ENCODE measurements at regions not wholly inside any gene's neighbourhood (a gene's known extent, or its start where the extent isn't known, plus 50 kb on each side); places are given as distances from the start of the nearest gene placed in this dataset.

GRCh38 chr13:85728811-85729210, 70.4 kb downstream of the SLITRK6 start:
- TF ChIP-seq, protein P1, sequence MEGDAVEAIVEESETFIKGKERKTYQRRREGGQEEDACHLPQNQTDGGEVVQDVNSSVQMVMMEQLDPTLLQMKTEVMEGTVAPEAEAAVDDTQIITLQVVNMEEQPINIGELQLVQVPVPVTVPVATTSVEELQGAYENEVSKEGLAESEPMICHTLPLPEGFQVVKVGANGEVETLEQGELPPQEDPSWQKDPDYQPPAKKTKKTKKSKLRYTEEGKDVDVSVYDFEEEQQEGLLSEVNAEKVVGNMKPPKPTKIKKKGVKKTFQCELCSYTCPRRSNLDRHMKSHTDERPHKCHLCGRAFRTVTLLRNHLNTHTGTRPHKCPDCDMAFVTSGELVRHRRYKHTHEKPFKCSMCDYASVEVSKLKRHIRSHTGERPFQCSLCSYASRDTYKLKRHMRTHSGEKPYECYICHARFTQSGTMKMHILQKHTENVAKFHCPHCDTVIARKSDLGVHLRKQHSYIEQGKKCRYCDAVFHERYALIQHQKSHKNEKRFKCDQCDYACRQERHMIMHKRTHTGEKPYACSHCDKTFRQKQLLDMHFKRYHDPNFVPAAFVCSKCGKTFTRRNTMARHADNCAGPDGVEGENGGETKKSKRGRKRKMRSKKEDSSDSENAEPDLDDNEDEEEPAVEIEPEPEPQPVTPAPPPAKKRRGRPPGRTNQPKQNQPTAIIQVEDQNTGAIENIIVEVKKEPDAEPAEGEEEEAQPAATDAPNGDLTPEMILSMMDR (IDR thresholded peaks at IDR 0.05) = no peak
- TF ChIP-seq POLR2A (IDR thresholded peaks at IDR 0.05) = no peak
- H3K36me3 ChIP-seq = no peaks in the 10 kb centered on the region
- DNase-seq = no peak
- H3K4me1 ChIP-seq = no peaks in the 10 kb centered on the region
- intact Hi-C loops (cut with DNase I) = no loop called here
- H3K4me3 ChIP-seq = no peak overlapping the region
- no peaks in the 10 kb centered on the region for H3K27me3 ChIP-seq
- no peak overlapping the region for H3K27ac ChIP-seq
- H3K9me3 ChIP-seq = peaks cover 0 to 3% (median 0%) of the 10 kb centered on the region in 3 donors

- no peak for TF ChIP-seq POLR2A (IDR thresholded peaks at IDR 0.05)
- TF ChIP-seq, protein P1 (IDR thresholded peaks at IDR 0.05) = no peak
- Histone ChIP-seq H3K27ac (no peak overlapping the region), H3K27me3 (no peaks in the 10 kb centered on the region), H3K4me3 (no peak overlapping the region), H3K36me3 (no peaks in the 10 kb centered on the region), H3K9me3 (peaks cover 0 to 3% (median 0%) of the 10 kb centered on the region in 3 donors), H3K4me1 (no peaks in the 10 kb centered on the region)
- intact Hi-C loops (cut with DNase I) = no loop called here
- 83 to 88% methylated on average over 2 of the region's 2 CpGs for WGBS, 2 donors
- DNase-seq = no peak
Measured at GRCh38 chr13:85725433-85725832, 73.8 kb downstream of the SLITRK6 start.

- Histone ChIP-seq H3K9me3 (peaks cover 0 to 3% (median 0%) of the 10 kb centered on the region in 3 donors), H3K27ac (no peak overlapping the region), H3K4me1 (no peaks in the 10 kb centered on the region), H3K4me3 (no peak overlapping the region), H3K27me3 (no peaks in the 10 kb centered on the region), H3K36me3 (no peaks in the 10 kb centered on the region)
- 64 to 74% methylated on average over 9 to 10 of the region's 12 CpGs for WGBS, 2 donors
- intact Hi-C loops (cut with DNase I) = no loop called here
- TF ChIP-seq, protein P1 (IDR thresholded peaks at IDR 0.05) = no peak
- TF ChIP-seq POLR2A (IDR thresholded peaks at IDR 0.05) = no peak
- no peak for DNase-seq
Measured at GRCh38 chr13:85724546-85725432, 74.4 kb downstream of the SLITRK6 start.

- no peak for DNase-seq
- TF ChIP-seq, protein P1 (IDR thresholded peaks at IDR 0.05) = no peak
- no peak for TF ChIP-seq POLR2A (IDR thresholded peaks at IDR 0.05)
- WGBS, 2 donors = 88 to 94% methylated on average over 1 of the region's 1 CpG
- intact Hi-C loops (cut with DNase I) = no loop called here
- H3K9me3 ChIP-seq = no peaks in the 10 kb centered on the region
- no peak overlapping the region for H3K4me3 ChIP-seq
- H3K36me3 ChIP-seq = no peaks in the 10 kb centered on the region
- no peaks in the 10 kb centered on the region for H3K4me1 ChIP-seq
- H3K27me3 ChIP-seq = no peaks in the 10 kb centered on the region
- no peak overlapping the region for H3K27ac ChIP-seq
Measured at GRCh38 chr13:85719749-85720148, 79.5 kb downstream of the SLITRK6 start.

DNA sequence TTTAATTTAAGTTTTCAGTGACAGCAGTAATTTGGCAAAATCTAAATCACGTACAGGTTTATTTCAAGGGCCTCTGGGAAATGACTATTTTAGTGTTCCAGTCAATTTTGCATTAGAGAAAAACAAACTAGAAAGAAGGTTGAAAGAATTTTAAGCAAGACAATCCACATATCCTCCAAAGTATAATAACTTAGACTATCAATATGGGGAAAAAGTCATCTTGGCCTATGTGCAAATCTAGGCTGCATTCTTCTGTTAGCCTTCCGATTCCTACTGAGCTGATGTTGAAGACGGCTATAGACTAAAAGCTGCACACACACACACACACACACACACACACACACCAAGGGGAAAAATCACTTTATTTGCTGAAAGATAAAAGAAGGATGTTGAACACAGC, 81.3 kb downstream of the SLITRK6 start:
- H3K36me3 ChIP-seq = no peaks in the 10 kb centered on the region
- intact Hi-C loops (cut with DNase I) = no loop called here
- no peaks in the 10 kb centered on the region for H3K9me3 ChIP-seq
- no peak overlapping the region for H3K4me3 ChIP-seq
- no peak for DNase-seq
- 87 to 96% methylated on average over 3 of the region's 3 CpGs for WGBS, 2 donors
- no peak overlapping the region for H3K27ac ChIP-seq
- H3K4me1 ChIP-seq = no peaks in the 10 kb centered on the region
- no peaks in the 10 kb centered on the region for H3K27me3 ChIP-seq
- no peak for TF ChIP-seq POLR2A (IDR thresholded peaks at IDR 0.05)
- TF ChIP-seq, protein P1 (IDR thresholded peaks at IDR 0.05) = no peak

Data from esophagus squamous epithelium (tissue), 5 donors.